GM13976 (cell line): ENCODE measurements at regions not wholly inside any gene's neighbourhood (a gene's known extent, or its start where the extent isn't known, plus 50 kb on each side); places are given as distances from the start of the nearest gene placed in this dataset.

Source experiments
- DNase-seq: peaks from one replicate; pipeline ENCODE4 v3.0.0; 2012; ENCODE audit warnings: low spot score
- in situ Hi-C: fragments of 300-500 bp; cut with MboI; formaldehyde crosslinking; loops from one replicate; pipeline ENCODE4 v1.12.0; 2022; ENCODE audit warnings: low sequenced_read_pairs, mixed read lengths, inconsistent platforms; ENCODE audit not compliant: unreplicated experiment
- TF ChIP-seq, protein P1 (sequence below): IDR thresholded peaks from 2 replicates; pipeline ENCODE4 v1.5.1; 2012; ENCODE audit warnings: borderline replicate concordance, mild to moderate bottlenecking; ENCODE audit not compliant: insufficient read depth; ENCODE audit errors: extremely low read depth, missing control alignments, control extremely low read depth

- TF ChIP-seq, protein P1, sequence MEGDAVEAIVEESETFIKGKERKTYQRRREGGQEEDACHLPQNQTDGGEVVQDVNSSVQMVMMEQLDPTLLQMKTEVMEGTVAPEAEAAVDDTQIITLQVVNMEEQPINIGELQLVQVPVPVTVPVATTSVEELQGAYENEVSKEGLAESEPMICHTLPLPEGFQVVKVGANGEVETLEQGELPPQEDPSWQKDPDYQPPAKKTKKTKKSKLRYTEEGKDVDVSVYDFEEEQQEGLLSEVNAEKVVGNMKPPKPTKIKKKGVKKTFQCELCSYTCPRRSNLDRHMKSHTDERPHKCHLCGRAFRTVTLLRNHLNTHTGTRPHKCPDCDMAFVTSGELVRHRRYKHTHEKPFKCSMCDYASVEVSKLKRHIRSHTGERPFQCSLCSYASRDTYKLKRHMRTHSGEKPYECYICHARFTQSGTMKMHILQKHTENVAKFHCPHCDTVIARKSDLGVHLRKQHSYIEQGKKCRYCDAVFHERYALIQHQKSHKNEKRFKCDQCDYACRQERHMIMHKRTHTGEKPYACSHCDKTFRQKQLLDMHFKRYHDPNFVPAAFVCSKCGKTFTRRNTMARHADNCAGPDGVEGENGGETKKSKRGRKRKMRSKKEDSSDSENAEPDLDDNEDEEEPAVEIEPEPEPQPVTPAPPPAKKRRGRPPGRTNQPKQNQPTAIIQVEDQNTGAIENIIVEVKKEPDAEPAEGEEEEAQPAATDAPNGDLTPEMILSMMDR = no peak
- DNase-seq = no peak
- in situ Hi-C loops = no loop called here
Measured at GRCh38 chr5:91712718-91713117, 329.6 kb upstream of the ARRDC3 start.

DNA sequence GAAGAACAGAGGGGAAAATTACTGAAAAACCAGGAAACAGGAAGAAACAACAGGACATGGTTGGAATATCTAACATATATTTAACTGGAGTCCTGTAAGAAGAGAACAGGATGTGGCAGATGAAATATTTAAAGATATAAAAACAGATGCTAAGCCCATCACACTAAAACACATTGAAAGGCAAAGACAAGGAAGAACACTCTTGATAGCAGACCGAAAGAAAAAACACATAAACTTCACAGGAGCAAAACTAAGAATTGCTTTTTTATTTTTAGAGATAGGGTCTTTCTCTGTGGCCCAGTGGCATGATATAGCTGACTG, 324.4 kb upstream of the ARRDC3 start:
- TF ChIP-seq, protein P1 = no peak
- DNase-seq = no peak
- in situ Hi-C loops = no loop called here

DNA sequence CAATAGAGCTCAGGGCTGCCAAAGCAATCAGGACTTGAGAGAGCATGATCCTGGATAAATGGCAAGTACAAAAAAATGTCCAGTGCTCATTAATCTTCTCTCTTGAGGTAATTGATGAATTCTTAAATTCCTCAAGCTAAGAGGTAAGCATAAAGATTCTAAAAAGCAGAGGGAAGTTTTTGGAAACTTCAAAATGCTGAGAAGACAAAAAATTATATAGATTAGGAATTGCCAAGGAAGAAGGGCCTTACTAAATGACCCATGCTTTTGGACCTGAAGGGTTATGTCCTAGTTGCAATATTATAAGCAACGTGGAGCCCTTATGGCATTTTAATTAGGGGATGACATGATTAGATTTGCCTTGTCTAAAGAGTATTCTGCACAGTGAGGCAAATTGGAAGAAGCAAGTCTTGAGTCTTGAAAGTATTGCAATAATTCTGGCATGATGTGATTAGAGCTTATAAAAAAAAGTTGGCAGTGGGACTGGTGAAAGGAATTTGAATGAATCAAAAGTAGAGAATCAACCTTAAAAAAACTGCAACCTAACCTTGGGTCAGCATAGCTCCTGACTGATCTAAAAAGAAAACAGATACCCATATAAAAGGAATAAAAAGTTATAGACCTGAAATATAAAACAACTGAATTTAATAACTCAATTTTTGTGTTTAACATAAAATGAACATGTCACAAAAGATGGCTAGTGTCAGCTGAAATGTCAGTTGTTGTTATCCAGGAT, 323.8 kb upstream of the ARRDC3 start:
- no peak for DNase-seq
- TF ChIP-seq, protein P1 = no peak
- in situ Hi-C loops = no loop called here

GRCh38 chr5:91703128-91703527, 320.0 kb upstream of the ARRDC3 start:
- in situ Hi-C loops = no loop called here
- no peak for DNase-seq
- TF ChIP-seq, protein P1 = no peak

GRCh38 chr5:91699429-91699828, 316.3 kb upstream of the ARRDC3 start:
- in situ Hi-C loops = no loop called here
- no peak for DNase-seq
- TF ChIP-seq, protein P1 = no peak

- TF ChIP-seq, protein P1 = no peak
- in situ Hi-C loops = no loop called here
- DNase-seq = no peak
Measured at GRCh38 chr5:91691592-91691991, 308.5 kb upstream of the ARRDC3 start.
